ENCODE measurements at regions not wholly inside any gene's neighbourhood (a gene's known extent, or its start where the extent isn't known, plus 50 kb on each side); places are given as distances from the start of the nearest gene placed in this dataset.

DNA sequence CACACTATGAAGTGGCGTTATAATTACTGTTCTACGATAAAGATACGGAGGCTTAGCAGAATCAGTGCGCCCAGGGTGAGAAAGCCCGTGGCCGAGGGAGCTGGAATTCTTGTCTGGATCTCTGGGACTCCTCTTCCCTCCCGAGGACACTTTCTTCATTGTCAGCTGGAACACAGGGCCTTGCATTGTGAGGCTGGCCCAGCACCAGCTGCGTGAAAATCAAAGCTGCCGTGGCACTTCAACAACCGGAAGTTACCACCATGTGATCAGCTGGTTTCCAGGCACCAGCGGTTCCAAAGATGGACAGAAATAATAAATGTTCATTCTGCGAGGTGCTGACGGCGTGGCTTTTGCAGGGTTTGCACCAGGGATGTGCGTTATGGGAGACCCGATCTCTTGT is 234.0 kb upstream of the PITRM1 start:
- CTCF ChIA-PET = no interaction called here
- Histone ChIP-seq H3K9me3 (ENCODE audit: control insufficient read depth, insufficient read depth, low read length) (peaks cover 18% of the 10 kb centered on the region), H3K4me3 (ENCODE audit: low read depth, low read length) (no peak overlapping the region), H3K27me3 (ENCODE audit: control insufficient read depth, insufficient read depth, low read length) (no peaks in the 10 kb centered on the region), H3K27ac (ENCODE audit: low read depth, low read length) (no peak overlapping the region)
- TF ChIP-seq, protein P1, sequence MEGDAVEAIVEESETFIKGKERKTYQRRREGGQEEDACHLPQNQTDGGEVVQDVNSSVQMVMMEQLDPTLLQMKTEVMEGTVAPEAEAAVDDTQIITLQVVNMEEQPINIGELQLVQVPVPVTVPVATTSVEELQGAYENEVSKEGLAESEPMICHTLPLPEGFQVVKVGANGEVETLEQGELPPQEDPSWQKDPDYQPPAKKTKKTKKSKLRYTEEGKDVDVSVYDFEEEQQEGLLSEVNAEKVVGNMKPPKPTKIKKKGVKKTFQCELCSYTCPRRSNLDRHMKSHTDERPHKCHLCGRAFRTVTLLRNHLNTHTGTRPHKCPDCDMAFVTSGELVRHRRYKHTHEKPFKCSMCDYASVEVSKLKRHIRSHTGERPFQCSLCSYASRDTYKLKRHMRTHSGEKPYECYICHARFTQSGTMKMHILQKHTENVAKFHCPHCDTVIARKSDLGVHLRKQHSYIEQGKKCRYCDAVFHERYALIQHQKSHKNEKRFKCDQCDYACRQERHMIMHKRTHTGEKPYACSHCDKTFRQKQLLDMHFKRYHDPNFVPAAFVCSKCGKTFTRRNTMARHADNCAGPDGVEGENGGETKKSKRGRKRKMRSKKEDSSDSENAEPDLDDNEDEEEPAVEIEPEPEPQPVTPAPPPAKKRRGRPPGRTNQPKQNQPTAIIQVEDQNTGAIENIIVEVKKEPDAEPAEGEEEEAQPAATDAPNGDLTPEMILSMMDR (IDR thresholded peaks at IDR 0.05; ENCODE audit: low read depth, low read length) = no peak
- POLR2A ChIA-PET = no interaction called here
- no peak for DNase-seq (ENCODE audit: low read depth, low spot score)

DNA sequence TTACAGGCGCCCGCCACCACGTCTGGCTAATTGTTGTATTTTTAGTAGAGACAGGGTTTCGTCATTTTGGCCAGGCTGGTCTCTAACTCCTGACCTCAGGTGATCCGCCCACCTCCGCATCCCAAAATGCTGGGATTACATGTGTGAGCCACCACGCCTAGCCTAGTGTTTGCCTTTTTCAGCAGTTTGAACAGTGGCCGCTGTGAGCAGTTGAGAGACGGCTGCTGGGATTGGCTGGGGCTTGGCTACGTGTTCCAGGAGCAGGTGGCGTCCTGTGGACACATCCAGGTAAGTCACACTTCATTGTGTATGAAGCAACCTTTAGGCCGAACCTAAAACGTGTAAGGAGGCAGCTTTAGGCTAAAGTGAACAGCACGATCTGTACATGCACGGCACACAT is 231.8 kb upstream of the PITRM1 start:
- ChIA-PET CTCF (no interaction called here), POLR2A (no interaction called here)
- Histone ChIP-seq H3K4me3 (ENCODE audit: low read depth, low read length) (no peak overlapping the region), H3K9me3 (ENCODE audit: control insufficient read depth, insufficient read depth, low read length) (peaks cover 14% of the 10 kb centered on the region), H3K27me3 (ENCODE audit: control insufficient read depth, insufficient read depth, low read length) (no peaks in the 10 kb centered on the region), H3K27ac (ENCODE audit: low read depth, low read length) (no peak overlapping the region)
- DNase-seq (ENCODE audit: low read depth, low spot score) = no peak
- TF ChIP-seq, protein P1 (IDR thresholded peaks at IDR 0.05; ENCODE audit: low read depth, low read length) = no peak

DNA sequence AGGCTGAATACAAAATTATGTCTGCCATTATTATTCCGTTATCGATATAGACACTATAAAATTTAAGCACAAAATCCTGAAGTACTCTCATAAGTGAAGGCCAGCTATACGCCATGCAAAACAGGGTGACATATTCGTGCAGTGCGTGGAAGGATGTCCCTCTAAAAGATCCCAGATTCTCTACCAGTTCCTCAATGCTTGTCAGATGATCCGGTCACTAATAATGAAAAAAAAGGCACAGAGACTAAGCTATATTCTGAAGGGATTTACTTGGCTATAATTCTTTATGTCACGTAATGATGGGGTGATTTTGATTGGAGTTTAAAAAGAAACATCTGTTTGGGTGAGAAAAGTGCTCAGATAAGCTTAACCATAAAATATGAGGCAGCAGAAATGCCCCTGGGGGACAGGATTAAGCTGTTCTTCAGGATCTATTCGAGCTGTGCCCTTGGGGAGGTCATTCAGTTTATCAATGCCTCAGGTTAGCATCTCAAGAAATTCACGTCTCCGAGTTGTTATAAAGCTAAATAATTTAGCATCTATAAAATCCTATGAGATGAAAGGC is 229.7 kb upstream of the PITRM1 start:
- H3K4me3 ChIP-seq (ENCODE audit: low read depth, low read length) = no peak overlapping the region
- no peak overlapping the region for H3K27ac ChIP-seq (ENCODE audit: low read depth, low read length)
- ChIA-PET POLR2A (interaction anchor here (0.7 to 1.6 kb wide), 2 partner anchors 50 to 98 kb away, joined by 4 to 8 read pairs; no protein-coding TSS in a partner anchor), CTCF (interaction anchor here (1.0 to 1.1 kb wide), 2 partner anchors 22 to 205 kb away, joined by 3 to 8 read pairs; no protein-coding TSS in a partner anchor)
- no peak for DNase-seq (ENCODE audit: low read depth, low spot score)
- peaks cover 20% of the 10 kb centered on the region for H3K9me3 ChIP-seq (ENCODE audit: control insufficient read depth, insufficient read depth, low read length)
- no peaks in the 10 kb centered on the region for H3K27me3 ChIP-seq (ENCODE audit: control insufficient read depth, insufficient read depth, low read length)
- TF ChIP-seq, protein P1 (IDR thresholded peaks at IDR 0.05; ENCODE audit: low read depth, low read length) = no peak

DNA sequence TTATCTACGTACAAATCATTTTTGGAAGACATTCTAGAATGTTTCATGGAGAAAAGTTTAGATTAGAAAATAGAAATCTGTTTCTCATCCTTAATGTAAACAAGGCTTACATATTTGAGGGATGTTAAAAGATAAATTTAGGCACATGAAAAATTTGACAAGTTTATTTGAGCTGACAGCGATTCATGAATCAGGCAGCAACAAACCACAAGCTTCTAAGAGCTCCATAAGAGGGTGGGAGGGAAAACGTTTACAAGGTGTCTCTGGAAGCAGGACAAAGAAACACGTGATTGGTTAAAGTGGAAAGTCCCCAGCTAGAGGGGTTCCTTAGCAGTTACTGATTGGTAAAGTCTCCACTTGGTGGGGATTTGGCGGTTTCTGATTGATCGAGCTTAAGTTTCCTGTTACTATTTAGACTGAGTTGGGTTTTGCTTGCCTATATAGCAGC is 228.9 kb upstream of the PITRM1 start:
- TF ChIP-seq, protein P1 (IDR thresholded peaks at IDR 0.05; ENCODE audit: low read depth, low read length) = no peak
- DNase-seq (ENCODE audit: low read depth, low spot score) = peak; percentile 44
- ChIA-PET CTCF (interaction anchor here (1.1 kb wide), 1 partner anchor 204 kb away, joined by 3 read pairs; no protein-coding TSS in a partner anchor), POLR2A (interaction anchor here (0.7 to 1.6 kb wide), 2 partner anchors 51 to 99 kb away, joined by 4 to 8 read pairs; no protein-coding TSS in a partner anchor)
- Histone ChIP-seq H3K27ac (ENCODE audit: low read depth, low read length) (peak overlapping the region; percentile 40), H3K4me3 (ENCODE audit: low read depth, low read length) (no peak overlapping the region), H3K27me3 (ENCODE audit: control insufficient read depth, insufficient read depth, low read length) (no peaks in the 10 kb centered on the region), H3K9me3 (ENCODE audit: control insufficient read depth, insufficient read depth, low read length) (peaks cover 15% of the 10 kb centered on the region)

DNA sequence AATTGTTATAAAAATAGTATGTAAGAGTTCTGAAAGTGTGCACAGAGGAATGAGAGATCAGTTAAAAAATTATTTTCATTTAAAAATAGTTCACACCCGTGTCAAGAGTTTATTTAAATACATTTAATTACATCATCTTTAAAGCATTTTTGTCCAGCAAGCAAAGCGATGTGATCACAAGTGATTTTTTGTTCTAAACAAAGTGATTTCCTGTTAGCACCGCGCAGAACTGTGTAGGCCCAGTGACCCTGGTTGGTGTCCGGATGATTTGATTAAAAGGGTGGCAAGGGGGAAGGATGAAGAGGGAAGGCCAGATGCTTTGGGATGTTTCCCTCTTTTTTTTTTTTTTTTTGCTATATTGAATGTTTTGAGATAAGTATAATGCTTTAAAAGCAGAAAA is 227.8 kb upstream of the PITRM1 start:
- TF ChIP-seq, protein P1 (IDR thresholded peaks at IDR 0.05; ENCODE audit: low read depth, low read length) = no peak
- Histone ChIP-seq H3K27me3 (ENCODE audit: control insufficient read depth, insufficient read depth, low read length) (no peaks in the 10 kb centered on the region), H3K27ac (ENCODE audit: low read depth, low read length) (peak overlapping the region; percentile 39), H3K9me3 (ENCODE audit: control insufficient read depth, insufficient read depth, low read length) (peaks cover 15% of the 10 kb centered on the region), H3K4me3 (ENCODE audit: low read depth, low read length) (no peak overlapping the region)
- POLR2A ChIA-PET = no interaction called here
- DNase-seq (ENCODE audit: low read depth, low spot score) = peak; percentile 8
- CTCF ChIA-PET = no interaction called here

Data from AG04450 (cell line).